ENCODE measurements at regions not wholly inside any gene's neighbourhood (a gene's known extent, or its start where the extent isn't known, plus 50 kb on each side); places are given as distances from the start of the nearest gene placed in this dataset.

GRCh38 chr2:126748188-126748760, 92.3 kb downstream of the GYPC start:
- H3K4me3 ChIP-seq (ENCODE audit: low read length), result no peak overlapping the region
- H3K4me1 ChIP-seq (ENCODE audit: control insufficient read depth, insufficient read depth, low read length), result no peaks in the 10 kb centered on the region
- H3K9ac ChIP-seq (ENCODE audit: low read length), result no peak overlapping the region
- H3K27me3 ChIP-seq (ENCODE audit: control insufficient read depth, insufficient read depth, low read length), result no peaks in the 10 kb centered on the region
- H3K36me3 ChIP-seq (ENCODE audit: control insufficient read depth, insufficient read depth, low read length), result no peaks in the 10 kb centered on the region
- H3K27ac ChIP-seq (ENCODE audit: low read depth, low read length), result no peak overlapping the region

- Histone ChIP-seq H3K27ac (ENCODE audit: low read depth, low read length) (no peak overlapping the region), H3K27me3 (ENCODE audit: control insufficient read depth, insufficient read depth, low read length) (no peaks in the 10 kb centered on the region), H3K9ac (ENCODE audit: low read length) (no peak overlapping the region), H3K4me1 (ENCODE audit: control insufficient read depth, insufficient read depth, low read length) (no peaks in the 10 kb centered on the region), H3K4me3 (ENCODE audit: low read length) (no peak overlapping the region), H3K36me3 (ENCODE audit: control insufficient read depth, insufficient read depth, low read length) (no peaks in the 10 kb centered on the region)
These were observed 93.1 kb downstream of the GYPC start for GRCh38 chr2:126748929-126749518.

GRCh38 chr2:126749537-126749936, 93.6 kb downstream of the GYPC start:
- H3K27me3 ChIP-seq (ENCODE audit: control insufficient read depth, insufficient read depth, low read length), result no peaks in the 10 kb centered on the region
- no peak overlapping the region for H3K27ac ChIP-seq (ENCODE audit: low read depth, low read length)
- no peaks in the 10 kb centered on the region for H3K4me1 ChIP-seq (ENCODE audit: control insufficient read depth, insufficient read depth, low read length)
- H3K36me3 ChIP-seq (ENCODE audit: control insufficient read depth, insufficient read depth, low read length), result no peaks in the 10 kb centered on the region
- H3K4me3 ChIP-seq (ENCODE audit: low read length), result no peak overlapping the region
- H3K9ac ChIP-seq (ENCODE audit: low read length), result no peak overlapping the region

GRCh38 chr2:126750506-126750905, 94.5 kb downstream of the GYPC start:
- H3K9ac ChIP-seq (ENCODE audit: low read length), result no peak overlapping the region
- H3K4me3 ChIP-seq (ENCODE audit: low read length), result no peak overlapping the region
- H3K27me3 ChIP-seq (ENCODE audit: control insufficient read depth, insufficient read depth, low read length), result no peaks in the 10 kb centered on the region
- H3K36me3 ChIP-seq (ENCODE audit: control insufficient read depth, insufficient read depth, low read length), result no peaks in the 10 kb centered on the region
- H3K27ac ChIP-seq (ENCODE audit: low read depth, low read length), result no peak overlapping the region
- no peaks in the 10 kb centered on the region for H3K4me1 ChIP-seq (ENCODE audit: control insufficient read depth, insufficient read depth, low read length)

GRCh38 chr2:126751477-126751876, 95.5 kb downstream of the GYPC start:
- Histone ChIP-seq H3K27me3 (ENCODE audit: control insufficient read depth, insufficient read depth, low read length) (no peaks in the 10 kb centered on the region), H3K4me1 (ENCODE audit: control insufficient read depth, insufficient read depth, low read length) (no peaks in the 10 kb centered on the region), H3K4me3 (ENCODE audit: low read length) (no peak overlapping the region), H3K9ac (ENCODE audit: low read length) (no peak overlapping the region), H3K36me3 (ENCODE audit: control insufficient read depth, insufficient read depth, low read length) (no peaks in the 10 kb centered on the region), H3K27ac (ENCODE audit: low read depth, low read length) (no peak overlapping the region)

- Histone ChIP-seq H3K4me1 (ENCODE audit: control insufficient read depth, insufficient read depth, low read length) (no peaks in the 10 kb centered on the region), H3K4me3 (ENCODE audit: low read length) (no peak overlapping the region), H3K9ac (ENCODE audit: low read length) (no peak overlapping the region), H3K27ac (ENCODE audit: low read depth, low read length) (no peak overlapping the region), H3K27me3 (ENCODE audit: control insufficient read depth, insufficient read depth, low read length) (no peaks in the 10 kb centered on the region), H3K36me3 (ENCODE audit: control insufficient read depth, insufficient read depth, low read length) (no peaks in the 10 kb centered on the region)
These were observed 96.9 kb downstream of the GYPC start for GRCh38 chr2:126752876-126753275.

GRCh38 chr2:126753501-126754212, 97.7 kb downstream of the GYPC start:
- Histone ChIP-seq H3K4me3 (ENCODE audit: low read length) (no peak overlapping the region), H3K4me1 (ENCODE audit: control insufficient read depth, insufficient read depth, low read length) (no peaks in the 10 kb centered on the region), H3K27ac (ENCODE audit: low read depth, low read length) (no peak overlapping the region), H3K9ac (ENCODE audit: low read length) (no peak overlapping the region), H3K36me3 (ENCODE audit: control insufficient read depth, insufficient read depth, low read length) (no peaks in the 10 kb centered on the region), H3K27me3 (ENCODE audit: control insufficient read depth, insufficient read depth, low read length) (no peaks in the 10 kb centered on the region)

GRCh38 chr2:126754240-126755004, 98.5 kb downstream of the GYPC start:
- Histone ChIP-seq H3K27me3 (ENCODE audit: control insufficient read depth, insufficient read depth, low read length) (no peaks in the 10 kb centered on the region), H3K36me3 (ENCODE audit: control insufficient read depth, insufficient read depth, low read length) (no peaks in the 10 kb centered on the region), H3K4me1 (ENCODE audit: control insufficient read depth, insufficient read depth, low read length) (no peaks in the 10 kb centered on the region), H3K27ac (ENCODE audit: low read depth, low read length) (no peak overlapping the region), H3K9ac (ENCODE audit: low read length) (no peak overlapping the region), H3K4me3 (ENCODE audit: low read length) (no peak overlapping the region)

GRCh38 chr2:126756125-126756524, 100.2 kb downstream of the GYPC start:
- no peak overlapping the region for H3K9ac ChIP-seq (ENCODE audit: low read length)
- no peaks in the 10 kb centered on the region for H3K27me3 ChIP-seq (ENCODE audit: control insufficient read depth, insufficient read depth, low read length)
- no peak overlapping the region for H3K4me3 ChIP-seq (ENCODE audit: low read length)
- H3K27ac ChIP-seq (ENCODE audit: low read depth, low read length), result no peak overlapping the region
- no peaks in the 10 kb centered on the region for H3K4me1 ChIP-seq (ENCODE audit: control insufficient read depth, insufficient read depth, low read length)
- H3K36me3 ChIP-seq (ENCODE audit: control insufficient read depth, insufficient read depth, low read length), result no peaks in the 10 kb centered on the region

GRCh38 chr2:126761256-126761980, 105.5 kb downstream of the GYPC start:
- H3K27ac ChIP-seq (ENCODE audit: low read depth, low read length), result no peak overlapping the region

GRCh38 chr2:126761981-126762878, 106.3 kb downstream of the GYPC start:
- Histone ChIP-seq H3K4me1 (ENCODE audit: control insufficient read depth, insufficient read depth, low read length) (no peaks in the 10 kb centered on the region), H3K4me3 (ENCODE audit: low read length) (no peak overlapping the region), H3K9ac (ENCODE audit: low read length) (no peak overlapping the region), H3K27me3 (ENCODE audit: control insufficient read depth, insufficient read depth, low read length) (no peaks in the 10 kb centered on the region), H3K27ac (ENCODE audit: low read depth, low read length) (no peak overlapping the region), H3K36me3 (ENCODE audit: control insufficient read depth, insufficient read depth, low read length) (no peaks in the 10 kb centered on the region)

More at GRCh38 chr2:126761256-126761980, 105.5 kb downstream of the GYPC start:
- H3K4me3 ChIP-seq (ENCODE audit: low read length), result no peak overlapping the region
- H3K4me1 ChIP-seq (ENCODE audit: control insufficient read depth, insufficient read depth, low read length), result no peaks in the 10 kb centered on the region
- no peak overlapping the region for H3K9ac ChIP-seq (ENCODE audit: low read length)
- H3K27me3 ChIP-seq (ENCODE audit: control insufficient read depth, insufficient read depth, low read length), result no peaks in the 10 kb centered on the region
- no peaks in the 10 kb centered on the region for H3K36me3 ChIP-seq (ENCODE audit: control insufficient read depth, insufficient read depth, low read length)

Data from rectal smooth muscle tissue (tissue), 1 donor.